NOMO-1 treated with dmso at 0.1 percent for 144 hours (cell line): ENCODE measurements at regions not wholly inside any gene's neighbourhood (a gene's known extent, or its start where the extent isn't known, plus 50 kb on each side); places are given as distances from the start of the nearest gene placed in this dataset.
"Not testable (repeated sequence)": the region's sequence is repeated elsewhere in the genome, so short reads cannot be mapped to it uniquely, and the experiment has no call there.

Source experiments
- DNase-seq: peaks from one replicate; lab custom pipeline; 2025; ENCODE audit not compliant: unreplicated experiment; lab: John Stamatoyannopoulos, UW

DNA sequence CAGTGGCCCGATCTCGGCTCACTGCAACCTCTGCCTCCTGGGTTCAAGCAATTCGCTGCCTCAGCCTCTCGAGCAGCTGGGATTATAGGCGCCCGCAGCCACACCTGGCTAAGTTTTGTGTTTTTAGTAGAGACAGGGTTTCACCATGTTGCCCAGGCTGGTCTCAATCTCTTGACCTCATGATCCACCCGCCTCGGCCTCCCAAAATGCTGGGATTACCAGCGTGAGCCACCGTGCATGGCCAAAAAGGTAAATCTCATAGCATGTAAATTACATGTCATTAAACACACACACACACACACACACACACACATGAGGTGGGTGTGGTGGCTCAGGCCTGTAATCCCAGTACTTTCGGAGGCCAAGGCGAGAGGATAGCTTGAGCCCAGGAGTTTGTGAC lies 53.7 kb upstream of the SEPTIN5 start:
- DNase-seq = not testable (repeated sequence)

DNA sequence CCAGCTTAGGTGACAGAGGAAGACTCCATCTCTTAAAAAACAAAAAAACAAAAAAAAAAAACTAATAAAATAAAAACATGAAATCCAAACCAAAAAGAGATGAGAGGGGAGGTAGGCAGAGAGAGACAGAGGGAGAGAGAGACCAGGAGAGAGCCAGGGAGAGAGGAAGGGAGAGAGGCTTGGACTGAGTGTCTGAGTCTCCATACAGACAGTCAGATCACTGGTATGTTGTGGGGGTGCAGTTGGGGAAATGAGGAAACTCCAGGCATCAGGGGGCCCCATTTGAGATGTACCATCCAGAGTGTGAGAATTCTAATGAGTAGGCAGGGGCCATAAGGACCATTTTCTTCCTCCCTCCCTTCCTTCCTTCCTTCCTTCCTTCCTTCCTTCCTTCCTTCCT lies 53.1 kb upstream of the SEPTIN5 start:
- DNase-seq = no peak

- not testable (repeated sequence) for DNase-seq
Observed at GRCh38 chr22:19662049-19662684, 52.1 kb upstream of the SEPTIN5 start.

GRCh38 chr22:19663286-19663815 lies 51.0 kb upstream of the SEPTIN5 start:
- DNase-seq = no peak

DNA sequence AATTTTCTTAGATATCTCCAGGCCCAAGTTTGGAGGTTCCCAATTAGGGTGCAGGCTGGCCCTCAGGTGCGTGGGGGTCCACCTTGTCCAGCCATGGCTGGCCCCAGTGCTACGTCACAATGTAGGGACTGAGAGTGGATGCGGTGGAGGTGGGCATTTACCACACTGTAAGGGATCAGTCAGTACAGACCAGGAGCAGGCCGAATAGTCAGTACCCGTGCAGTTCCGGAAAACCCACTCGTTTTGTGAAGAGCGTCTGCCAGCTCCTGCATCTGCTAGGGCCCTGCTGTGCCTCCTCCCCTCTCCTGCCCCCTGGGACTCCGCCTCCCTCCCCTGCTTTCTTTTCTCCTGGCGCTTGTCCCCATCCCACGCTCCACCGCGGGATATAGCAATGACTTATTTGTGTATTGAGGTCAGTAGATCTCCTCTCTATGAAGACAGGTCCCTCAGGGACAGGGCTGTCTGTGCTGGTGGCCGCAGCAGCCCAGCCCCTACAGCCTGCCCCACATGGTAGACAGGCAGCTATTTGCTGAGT lies 50.4 kb upstream of the SEPTIN5 start:
- DNase-seq = no peak

DNA sequence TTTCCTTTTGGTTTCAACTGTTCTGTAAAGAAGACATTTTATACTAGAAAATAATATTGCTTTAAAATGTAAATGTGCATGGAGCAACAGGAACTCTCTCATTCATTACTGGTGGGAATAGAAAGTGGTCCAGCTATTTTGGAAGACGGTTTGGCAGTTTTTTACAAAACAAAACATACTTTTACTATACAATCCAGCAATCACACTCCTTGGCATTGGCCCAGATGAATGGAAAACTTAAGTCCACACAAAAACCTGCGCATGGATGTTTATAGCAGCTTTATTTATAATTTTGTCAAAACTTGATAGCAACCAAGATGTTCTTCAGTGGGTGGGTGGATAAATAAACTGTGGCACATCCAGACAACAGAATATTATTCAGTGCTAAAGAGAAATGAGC lies 49.9 kb upstream of the SEPTIN5 start:
- DNase-seq = no peak
